HG02970 (cell line): ENCODE measurements at regions not wholly inside any gene's neighbourhood (a gene's known extent, or its start where the extent isn't known, plus 50 kb on each side); places are given as distances from the start of the nearest gene placed in this dataset.
A peak's percentile ranks its signal among the peaks of the same experiment; 100 is the strongest.

Experiments used
- ATAC-seq: cut with Tn5 transposase; IDR thresholded peaks from one replicate; pipeline ENCODE4 v1.9.1; 2021; ENCODE audit warnings: mild to moderate bottlenecking, moderate library complexity, moderate number of reproducible peaks; ENCODE audit not compliant: unreplicated experiment, low FRiP score

DNA sequence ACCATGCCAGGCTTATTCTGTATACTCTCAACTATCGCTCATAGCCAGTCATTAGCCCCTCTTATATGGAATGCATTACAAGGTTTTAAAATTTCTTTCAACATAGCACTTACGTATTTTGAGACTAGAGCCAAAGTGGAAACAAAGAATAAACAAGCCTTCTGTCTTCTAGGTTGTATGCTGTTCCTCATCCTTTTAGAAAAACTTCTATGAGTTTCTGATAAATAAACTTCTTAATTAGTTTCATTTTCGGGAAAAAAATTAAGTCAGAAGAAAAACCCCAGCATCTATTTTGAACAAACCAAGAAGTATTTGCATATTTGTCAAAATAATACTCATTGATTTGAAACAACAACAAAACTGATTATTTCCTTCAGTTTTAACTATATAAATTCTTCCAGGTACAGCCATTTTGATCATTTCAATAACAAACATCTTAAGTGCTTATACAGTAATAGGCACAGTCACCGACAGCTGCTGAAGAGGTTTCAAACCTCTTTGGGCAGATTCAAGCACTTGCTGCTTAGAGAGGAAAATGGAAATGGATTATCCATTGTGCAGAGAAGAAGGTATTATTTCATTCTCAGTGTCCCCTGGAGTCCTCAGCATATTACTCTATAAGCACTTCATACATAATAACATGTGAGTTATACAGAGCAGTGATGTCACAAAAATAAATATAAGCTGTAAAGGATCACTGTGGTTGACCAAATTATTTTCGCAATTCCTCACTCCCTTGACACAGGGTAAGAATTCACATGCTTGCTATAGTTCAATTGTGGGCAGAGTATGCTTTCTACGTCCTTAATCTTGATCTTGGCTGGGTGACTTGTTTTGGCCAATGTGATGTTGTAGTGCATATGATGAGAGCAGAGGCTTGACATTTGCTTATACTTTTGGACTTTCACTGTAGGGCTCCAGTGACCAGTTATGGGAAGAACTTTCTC, 833.8 kb downstream of the TRIB2 start:
- ATAC-seq: no peak

DNA sequence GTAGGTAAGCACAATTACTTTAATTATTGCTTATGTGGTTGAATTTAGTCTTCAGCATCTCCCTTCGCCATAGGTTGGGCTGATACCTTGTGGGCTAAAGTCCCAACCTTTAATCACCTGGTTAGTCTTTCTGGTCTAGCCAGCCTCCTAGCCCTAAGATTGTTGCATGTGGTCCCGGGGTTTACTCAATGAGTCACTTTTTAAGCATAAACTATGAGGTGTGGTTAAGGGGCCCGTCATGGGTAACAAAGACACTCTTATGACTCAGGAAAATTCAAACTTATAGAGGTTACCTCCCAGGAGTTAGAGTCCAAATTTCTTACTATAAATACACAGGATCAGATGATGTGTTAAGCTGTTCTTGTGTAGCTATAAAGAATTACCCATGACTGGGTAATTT, 841.6 kb downstream of the TRIB2 start:
- no peak for ATAC-seq

- peak; percentile 46 for ATAC-seq
These were observed 843.6 kb downstream of the TRIB2 start for GRCh38 chr2:13560322-13560721.

DNA sequence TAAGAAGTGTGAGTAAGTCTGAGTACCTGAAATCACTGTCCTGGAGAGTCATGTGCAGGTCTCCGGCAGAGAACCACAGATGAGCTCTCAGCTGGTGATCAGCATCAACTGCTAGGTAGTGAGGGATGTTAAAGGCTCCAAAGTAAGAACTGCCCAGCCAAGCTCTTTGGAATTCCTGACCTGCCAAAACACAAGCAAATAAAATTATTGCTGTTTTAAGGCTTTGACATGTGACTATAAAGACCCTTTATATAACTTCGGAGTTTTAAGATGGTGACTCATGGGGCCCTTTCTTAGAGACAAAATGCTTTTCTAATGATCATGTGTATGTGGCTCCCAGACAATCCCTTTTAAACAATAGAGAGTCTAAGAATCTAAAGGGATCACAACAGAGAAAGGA, 855.7 kb downstream of the TRIB2 start:
- no peak for ATAC-seq

DNA sequence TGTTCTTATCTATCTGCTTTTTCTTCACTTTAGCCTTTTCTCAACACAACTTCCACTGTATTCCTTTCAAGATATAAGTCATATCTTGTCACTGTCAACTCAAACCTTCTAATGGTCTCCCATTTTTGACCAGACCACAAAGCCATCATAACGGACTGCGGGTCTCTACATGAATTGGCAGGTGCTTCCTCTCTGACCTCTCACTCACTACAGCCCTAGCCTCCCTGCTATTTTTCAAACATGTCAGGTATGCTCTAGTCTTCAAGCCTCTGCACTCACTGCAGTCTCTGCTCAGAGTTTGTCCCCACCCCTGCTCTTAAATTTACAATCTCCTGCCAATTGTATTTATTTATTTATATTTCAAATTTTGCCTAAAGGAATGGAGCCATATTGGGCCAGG, 858.1 kb downstream of the TRIB2 start:
- ATAC-seq: no peak

DNA sequence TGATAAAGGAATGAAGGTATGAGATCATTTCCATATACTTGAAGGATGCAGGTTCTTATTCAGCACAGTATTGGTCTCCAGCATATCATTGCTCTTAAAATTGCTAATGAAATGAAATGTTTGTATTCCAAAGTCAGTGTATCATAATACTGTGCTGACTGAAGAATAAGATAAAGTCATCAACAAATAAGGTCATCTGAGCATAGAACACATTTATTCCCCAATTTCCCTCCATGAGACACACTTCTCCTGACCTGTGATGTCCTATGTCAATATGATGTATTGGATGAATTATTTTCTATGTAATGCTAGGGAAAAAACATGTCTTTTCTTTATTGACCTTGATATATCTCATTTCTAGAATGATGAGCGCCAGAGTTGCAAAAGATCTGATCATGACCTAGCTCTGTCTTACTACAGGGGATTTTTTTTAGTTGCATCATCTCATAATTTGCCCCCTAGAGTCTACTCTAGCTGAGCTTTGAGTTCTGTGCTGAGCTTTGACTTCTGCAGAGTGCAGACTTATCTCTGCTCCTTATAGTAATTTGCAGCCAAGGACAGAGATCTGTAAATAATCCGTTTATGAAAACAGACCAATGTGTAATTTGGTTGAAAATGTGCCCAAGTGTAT, 859.8 kb downstream of the TRIB2 start:
- no peak for ATAC-seq

DNA sequence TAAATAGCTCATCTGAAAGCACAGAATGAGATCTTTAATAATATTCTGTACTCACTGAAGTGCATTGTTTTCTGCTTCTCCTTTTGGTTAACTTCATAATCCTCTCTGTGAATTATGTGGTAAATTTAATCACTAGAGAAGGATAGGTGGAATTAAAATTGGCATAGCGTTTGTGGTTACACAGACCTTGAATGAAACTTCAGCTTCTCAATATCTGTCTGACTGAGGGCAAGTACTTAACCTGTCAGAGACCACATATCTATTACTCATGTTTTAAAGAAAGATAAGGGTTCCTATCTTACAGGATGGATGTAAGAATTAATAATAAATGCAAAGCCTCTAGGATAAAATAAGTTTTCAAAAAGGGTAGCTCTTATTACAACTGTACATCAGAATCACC, 861.8 kb downstream of the TRIB2 start:
- ATAC-seq: no peak

DNA sequence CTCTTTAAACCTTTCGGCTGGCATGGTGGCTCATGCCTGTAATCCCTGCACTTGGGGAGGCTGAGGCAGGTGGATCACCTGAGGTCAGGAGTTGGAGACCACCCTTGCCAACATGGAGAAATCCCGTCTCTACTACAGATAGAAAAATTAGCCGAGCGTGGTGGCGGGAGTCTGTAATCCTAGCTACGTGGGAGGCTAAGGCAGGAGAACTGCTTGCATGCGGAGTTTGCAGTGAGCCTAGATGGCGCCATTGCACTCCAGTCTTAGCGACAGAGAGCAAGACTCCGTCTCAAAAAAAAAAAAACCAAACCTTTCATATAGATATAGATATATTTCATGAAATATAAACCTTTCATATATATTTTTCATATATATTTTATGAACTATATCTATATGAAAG, 864.7 kb downstream of the TRIB2 start:
- no peak for ATAC-seq

DNA sequence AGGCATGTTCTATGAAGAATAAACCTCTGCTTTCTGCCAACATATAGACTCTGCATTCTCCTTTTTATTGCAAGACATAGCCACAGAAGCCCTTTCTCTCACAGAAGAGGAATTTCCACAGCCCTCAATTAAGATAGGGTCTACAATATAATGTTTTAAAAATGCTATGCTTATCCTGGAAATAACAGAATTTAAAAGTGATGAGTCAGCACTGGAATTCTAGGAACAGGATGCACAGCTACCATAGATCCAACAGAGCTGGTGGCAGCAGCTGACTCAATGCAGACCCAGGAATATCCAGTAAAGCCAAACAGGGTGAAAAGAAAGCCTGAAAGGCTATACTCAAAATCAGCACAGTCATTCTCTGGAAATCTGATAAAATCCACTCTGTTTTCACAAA, 866.9 kb downstream of the TRIB2 start:
- ATAC-seq: no peak

- ATAC-seq: no peak
These were observed 867.3 kb downstream of the TRIB2 start for GRCh38 chr2:13584020-13584419.

GRCh38 chr2:13585732-13586131, 869.0 kb downstream of the TRIB2 start:
- ATAC-seq: no peak

DNA sequence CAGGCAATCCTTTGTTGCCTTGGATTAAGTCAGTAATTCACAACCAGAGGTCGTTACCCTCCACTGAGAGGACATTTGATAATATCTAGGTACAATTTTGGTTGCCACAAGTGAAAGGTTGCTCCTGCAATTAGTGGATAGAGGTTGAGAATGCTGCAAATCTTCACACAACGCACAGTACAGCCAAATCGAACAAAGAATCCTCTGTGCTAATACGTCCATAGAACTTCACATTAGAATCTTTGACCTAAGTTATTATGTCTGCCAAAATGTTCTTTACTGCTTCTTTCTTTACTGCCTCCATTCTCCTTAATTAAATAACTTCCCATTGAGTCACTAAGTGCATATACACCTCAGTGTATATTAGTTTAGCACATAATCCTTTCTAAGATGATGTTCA, 879.5 kb downstream of the TRIB2 start:
- no peak for ATAC-seq

DNA sequence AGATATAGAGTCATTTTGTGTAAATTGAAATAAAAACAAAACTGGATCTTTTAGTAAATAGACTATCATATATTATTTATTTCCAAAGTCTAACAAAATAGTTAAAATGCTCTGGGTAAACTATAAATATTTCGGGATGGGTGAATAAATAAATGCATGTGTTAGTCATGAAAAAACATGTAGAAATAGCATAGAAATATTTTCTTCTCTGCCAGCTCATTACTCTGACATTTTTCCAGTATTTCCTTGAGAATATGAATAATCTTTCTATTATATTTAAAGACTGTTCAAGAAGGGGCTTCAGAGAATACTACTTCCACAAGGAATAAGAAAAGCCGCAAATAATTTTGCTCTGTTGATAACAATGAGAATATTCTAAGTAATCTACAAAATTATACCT, 880.4 kb downstream of the TRIB2 start:
- no peak for ATAC-seq

DNA sequence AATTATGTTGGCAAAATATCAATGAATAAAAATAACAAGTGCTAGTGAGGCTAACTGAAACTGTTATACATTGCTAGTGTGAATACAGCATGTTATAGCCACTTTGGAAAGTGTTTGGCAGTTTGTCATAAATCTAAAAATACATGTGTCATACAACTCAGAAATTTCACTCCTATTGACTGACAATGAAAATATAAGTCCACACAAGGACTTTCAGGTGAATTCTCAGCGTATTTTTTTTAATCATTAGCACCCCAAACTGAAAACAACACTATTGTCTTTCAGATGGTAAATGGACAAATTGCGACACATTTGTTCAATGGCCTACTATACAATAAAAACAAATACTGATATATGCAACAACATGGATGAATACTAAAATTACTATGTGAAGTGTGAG, 884.8 kb downstream of the TRIB2 start:
- no peak for ATAC-seq

DNA sequence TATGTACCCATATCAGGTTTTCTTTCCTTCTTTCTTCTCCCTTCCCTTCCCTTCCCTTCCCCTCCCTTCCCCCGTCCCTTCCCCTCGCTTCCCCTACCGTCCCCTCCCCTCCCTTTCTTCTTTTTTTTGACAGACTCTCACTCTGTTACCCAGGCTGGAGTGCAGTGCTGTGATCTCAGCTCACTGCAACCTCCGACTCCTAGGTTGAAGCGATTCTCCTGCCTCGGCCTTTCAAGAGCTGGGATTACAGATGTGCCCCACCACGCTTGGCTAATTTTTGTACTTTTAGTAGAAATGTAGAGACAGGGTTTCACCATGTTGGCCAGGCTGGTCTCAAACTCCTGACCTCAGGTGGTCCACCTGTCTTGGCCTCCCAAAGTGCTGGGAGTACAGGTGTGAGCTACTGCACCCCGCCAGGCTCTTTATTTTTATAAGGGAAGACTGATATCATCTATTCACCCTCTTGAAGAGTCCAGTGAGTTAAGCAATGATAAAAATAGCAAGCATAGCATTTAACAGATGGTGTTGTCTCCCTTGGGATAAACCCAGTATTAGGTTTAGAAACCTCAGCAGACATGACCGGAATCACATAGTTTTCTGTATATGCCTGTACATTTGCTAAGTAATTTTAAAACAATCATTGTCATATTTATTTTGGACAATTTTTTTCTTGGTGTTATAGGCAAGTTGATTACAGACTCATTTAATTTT, 888.4 kb downstream of the TRIB2 start:
- no peak for ATAC-seq

DNA sequence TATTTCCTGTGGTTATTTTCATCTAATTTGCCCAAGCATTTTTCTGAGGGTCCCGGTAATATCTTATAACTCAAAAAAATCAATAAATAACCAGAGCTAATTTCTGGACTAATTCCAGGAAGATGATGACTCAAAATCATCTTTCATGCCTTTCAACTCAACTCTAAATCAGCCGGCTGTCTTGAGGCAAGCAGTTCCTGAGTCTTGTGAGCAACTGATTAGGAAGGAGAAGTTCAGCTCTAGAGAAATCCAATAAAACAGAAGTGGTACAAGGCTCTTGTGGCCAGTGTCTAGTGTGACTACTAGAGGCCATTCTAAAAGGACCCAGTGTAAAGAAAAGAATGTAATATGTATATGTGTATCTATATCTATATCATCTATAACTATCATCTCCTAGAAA, 890.4 kb downstream of the TRIB2 start:
- no peak for ATAC-seq

DNA sequence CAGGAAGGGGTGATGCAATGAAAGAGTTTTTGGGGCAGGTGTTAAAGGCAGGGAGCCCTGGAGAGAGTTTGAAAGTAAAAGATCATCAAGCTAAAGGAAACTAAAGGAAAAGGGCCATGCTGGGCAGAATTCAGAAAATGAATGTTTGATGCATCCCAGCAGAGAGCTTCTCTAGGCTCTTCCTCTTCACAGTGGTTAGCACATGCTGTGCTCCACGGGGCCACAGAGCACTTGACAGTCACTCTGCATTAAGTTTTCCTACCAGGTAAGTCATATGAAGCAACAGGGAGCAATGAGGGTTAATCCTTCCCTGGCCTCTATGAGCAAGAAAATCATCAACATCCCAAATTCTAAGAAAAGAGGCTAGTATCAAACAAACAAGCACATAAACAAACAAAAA, 895.2 kb downstream of the TRIB2 start:
- no peak for ATAC-seq

- no peak for ATAC-seq
These were observed 899.3 kb downstream of the TRIB2 start for GRCh38 chr2:13616059-13616458.

DNA sequence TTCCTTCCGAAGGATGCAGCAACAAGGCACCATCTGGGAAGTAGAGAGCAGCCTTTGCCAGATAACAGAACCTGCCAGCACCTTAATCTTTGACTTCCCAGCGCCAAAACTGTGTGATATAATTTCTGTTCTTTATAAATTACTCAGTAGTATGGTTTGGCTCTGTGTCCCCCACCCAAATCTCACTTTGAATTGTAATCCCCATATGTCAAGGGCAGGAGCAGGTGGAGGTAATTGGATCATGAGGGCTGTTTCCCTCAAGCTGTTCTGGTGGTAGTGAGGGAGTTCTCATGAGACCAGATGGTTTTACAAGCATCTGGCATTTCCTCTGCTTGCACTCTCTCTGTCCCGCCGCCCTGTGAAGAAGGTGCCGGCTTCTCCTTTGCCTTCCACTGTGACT, 899.9 kb downstream of the TRIB2 start:
- ATAC-seq: no peak

- no peak for ATAC-seq
These were observed 911.4 kb downstream of the TRIB2 start for GRCh38 chr2:13628122-13628521.

GRCh38 chr2:13638181-13638580, 921.4 kb downstream of the TRIB2 start:
- no peak for ATAC-seq
